Pancreas (tissue), 10 donors: ENCODE measurements at regions not wholly inside any gene's neighbourhood (a gene's known extent, or its start where the extent isn't known, plus 50 kb on each side); places are given as distances from the start of the nearest gene placed in this dataset.

Experiments used
- ATAC-seq, 4 donors: fragments of 200-7000 bp; cut with Tn5 transposase; one replicate each; pipeline versions ENCODE4 v1.8.0 to v1.9.1; 2020; ENCODE audit warnings: mild to moderate bottlenecking in 4 of 4, moderate library complexity in 4 of 4
- DNase-seq, 6 donors: peaks; one replicate each; pipeline ENCODE4 v3.0.0-alpha.2; 2020
- FAIRE-seq: peaks from 2 replicates; lab custom pipeline; 2012; peaks lifted over from hg19 to GRCh38; lab: Jason Lieb, UNC
- H3K27ac ChIP-seq, 4 donors: fragments of 200-600 bp; sonication (generic); 1 replicate in 3 of 4; 2 replicates in 1 of 4; pipeline versions ENCODE4 v1.5.0 to v1.8.0; 2020
- H3K27me3 ChIP-seq, 4 donors: fragments of 200-600 bp; one replicate each; pipeline ENCODE4 v1.8.0; 2021
- H3K36me3 ChIP-seq, 3 donors: fragments of 200-600 bp; sonication (generic) in 1 of 3; one replicate each; pipeline versions ENCODE4 v1.5.0 to v1.8.0; 2020 to 2021
- H3K4me1 ChIP-seq, 3 donors: fragments of 200-600 bp; one replicate each; pipeline ENCODE4 v1.8.0; 2021
- H3K4me3 ChIP-seq, 4 donors: fragments of 200-600 bp; sonication (generic) in 2 of 4; one replicate each; pipeline versions ENCODE4 v1.5.0 to v1.8.0; 2020 to 2021
- H3K9me3 ChIP-seq, 4 donors: fragments of 200-600 bp; one replicate each; pipeline ENCODE4 v1.8.0; 2021
- CTCF ChIP-seq, 4 donors: fragments of 200-600 bp; sonication (generic) in 3 of 4; IDR thresholded peaks; one replicate each; pipeline versions ENCODE4 v1.5.0 to v1.8.0; 2021; ENCODE audit warnings: antibody characterized with exemption in 4 of 4
- WGBS, 2 donors: extraction: QIAGEN DNeasy Blood & Tissue Kit; methylation state at CpG; one replicate each; pipeline ENCODE4 v1.1.7; 2013; 5-methylcytosine and 5-hydroxymethylcytosine counted together
- intact Hi-C, 3 donors: fragments of 100-400 bp; cut with DNase I; formaldehyde crosslinking; loops; one replicate each; pipeline versions ENCODE4 v1.11.1 to v1.14.2; 2022
- donor health status: healthy with polysubstance abuse.
- donor health status: DM: no; HTN: no; CAD: no; lungs with moderate emphysema.
- donor health status: DM: no; HTN: no; CAD: no.
- donor health status: control.
- donor health status: control.
- donor health status: Bipolar disorder and iron deficiency.
- donor health status: DM: yes; HTN: yes; CAD: no.
- donor health status: DM: no; HTN: no; CAD: no.
- donor health status: DM: no; HTN: no; CAD: no.
- donor health status: DM: yes; HTN: yes; CAD: no.

GRCh38 chr5:28017178-28017577 is 978.8 kb upstream of the CDH9 start:
- no peaks in the 10 kb centered on the region for H3K4me1 ChIP-seq
- TF ChIP-seq CTCF (IDR thresholded peaks at IDR 0.05), result no peak
- H3K27ac ChIP-seq, result no peak overlapping the region
- H3K36me3 ChIP-seq, result no peaks in the 10 kb centered on the region
- WGBS, 2 donors, result 35 to 46% methylated on average over 1 of the region's 1 CpG
- FAIRE-seq, result no peak
- H3K27me3 ChIP-seq, result no peaks in the 10 kb centered on the region
- DNase-seq, result no peak
- H3K9me3 ChIP-seq, result no peaks in the 10 kb centered on the region
- ATAC-seq, result no peak
- H3K4me3 ChIP-seq, result no peak overlapping the region
- intact Hi-C loops, result no loop called here

GRCh38 chr5:28014779-28015178 is 976.4 kb upstream of the CDH9 start:
- H3K27me3 ChIP-seq, result no peaks in the 10 kb centered on the region
- DNase-seq (no peak), ATAC-seq (no peak), FAIRE-seq (no peak)
- H3K4me1 ChIP-seq, result no peaks in the 10 kb centered on the region
- 56 to 61% methylated on average over 3 of the region's 3 CpGs for WGBS, 2 donors
- H3K36me3 ChIP-seq, result no peaks in the 10 kb centered on the region
- no peak overlapping the region for H3K4me3 ChIP-seq
- no peak overlapping the region for H3K27ac ChIP-seq
- H3K9me3 ChIP-seq, result no peaks in the 10 kb centered on the region
- no peak for TF ChIP-seq CTCF (IDR thresholded peaks at IDR 0.05)
- intact Hi-C loops, result no loop called here

- H3K36me3 ChIP-seq, result no peaks in the 10 kb centered on the region
- no peak for DNase-seq
- TF ChIP-seq CTCF (IDR thresholded peaks at IDR 0.05), result no peak
- H3K27me3 ChIP-seq, result no peaks in the 10 kb centered on the region
- H3K9me3 ChIP-seq, result no peaks in the 10 kb centered on the region
- H3K27ac ChIP-seq, result no peak overlapping the region
- no peak for ATAC-seq
- H3K4me3 ChIP-seq, result no peak overlapping the region
- WGBS, 2 donors, result 71 to 81% methylated on average over 5 of the region's 5 CpGs
- no peaks in the 10 kb centered on the region for H3K4me1 ChIP-seq
- intact Hi-C loops, result no loop called here
- no peak for FAIRE-seq
These were observed 974.2 kb upstream of the CDH9 start for GRCh38 chr5:28012538-28012937.

- H3K27ac ChIP-seq, result no peak overlapping the region
- no peaks in the 10 kb centered on the region for H3K4me1 ChIP-seq
- no peak for FAIRE-seq
- ATAC-seq, result no peak
- H3K36me3 ChIP-seq, result no peaks in the 10 kb centered on the region
- intact Hi-C loops, result no loop called here
- no peaks in the 10 kb centered on the region for H3K9me3 ChIP-seq
- H3K27me3 ChIP-seq, result no peaks in the 10 kb centered on the region
- 24 to 40% methylated on average over 2 of the region's 2 CpGs for WGBS, 2 donors
- DNase-seq, result no peak
- TF ChIP-seq CTCF (IDR thresholded peaks at IDR 0.05), result no peak
- no peak overlapping the region for H3K4me3 ChIP-seq
These were observed 971.2 kb upstream of the CDH9 start for GRCh38 chr5:28009576-28009975.

GRCh38 chr5:27996665-27997064 is 958.3 kb upstream of the CDH9 start:
- no peaks in the 10 kb centered on the region for H3K36me3 ChIP-seq
- no peaks in the 10 kb centered on the region for H3K27me3 ChIP-seq
- DNase-seq (no peak), FAIRE-seq (no peak), ATAC-seq (no peak)
- H3K9me3 ChIP-seq, result no peaks in the 10 kb centered on the region
- intact Hi-C loops, result no loop called here
- no peak for TF ChIP-seq CTCF (IDR thresholded peaks at IDR 0.05)
- WGBS, 2 donors, result 0% methylated on average over 1 of the region's 1 CpG
- H3K4me1 ChIP-seq, result no peaks in the 10 kb centered on the region
- H3K27ac ChIP-seq, result no peak overlapping the region
- no peak overlapping the region for H3K4me3 ChIP-seq
